ENCODE measurements at regions not wholly inside any gene's neighbourhood (a gene's known extent, or its start where the extent isn't known, plus 50 kb on each side); places are given as distances from the start of the nearest gene placed in this dataset.

DNA sequence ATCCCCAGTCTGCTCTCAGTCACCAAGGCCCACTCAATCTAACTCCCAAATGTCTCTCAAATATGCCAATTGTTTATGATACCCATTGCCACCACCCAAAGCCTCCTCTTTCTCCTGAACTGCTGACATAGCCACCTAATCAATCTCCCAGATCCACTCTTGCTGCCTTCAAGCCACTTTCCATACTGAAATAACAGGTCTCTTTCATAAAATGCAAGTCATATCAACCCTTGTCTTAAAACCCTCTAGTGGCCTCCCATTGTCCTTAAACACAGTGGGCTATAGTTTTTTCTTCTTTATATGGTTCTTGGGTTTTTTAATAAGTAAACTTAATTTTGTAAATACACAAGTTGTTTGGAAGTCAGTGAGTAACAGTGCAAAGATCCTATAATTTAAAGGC, 155.2 kb upstream of the ZC3H12C start:
- no peak for DNase-seq (ENCODE audit: low read depth, low spot score)
- CTCF ChIA-PET = interaction anchor here (0.5 to 1.8 kb wide), 2 partner anchors 52 to 85 kb away, joined by 3 to 7 read pairs; no protein-coding TSS in a partner anchor

DNA sequence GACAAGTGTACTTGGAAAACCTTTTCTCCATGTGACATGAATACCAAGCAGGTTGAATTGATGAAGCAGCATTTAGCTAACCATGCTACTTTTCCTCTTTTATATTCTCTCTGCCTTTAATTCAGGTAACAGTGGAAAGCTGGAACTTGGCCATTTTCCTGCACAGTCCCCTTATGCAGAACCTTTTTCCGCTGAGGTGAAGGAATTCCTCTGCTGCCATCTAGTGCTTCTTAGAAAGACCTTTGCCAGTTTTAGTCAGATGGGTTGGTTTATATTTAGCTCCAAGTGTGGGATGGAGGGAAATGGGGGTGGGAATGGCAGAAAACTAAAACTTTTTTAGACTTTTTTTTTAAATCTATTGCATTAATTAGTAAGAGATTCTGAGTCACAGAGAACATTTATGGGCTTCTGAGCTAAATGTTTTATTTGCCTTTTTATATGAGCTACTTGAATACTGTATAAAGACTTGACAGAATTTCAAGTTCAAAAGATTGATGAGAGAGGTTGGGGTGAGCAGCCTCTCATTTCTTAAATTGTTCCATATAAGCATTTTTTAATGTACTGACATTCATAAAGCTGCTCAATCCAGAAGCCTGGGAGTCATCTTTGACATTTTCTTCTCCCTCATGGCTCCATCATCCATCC, 153.9 kb upstream of the ZC3H12C start:
- ChIA-PET POLR2A (no interaction called here), CTCF (interaction anchor here (0.6 to 4.5 kb wide), 38 partner anchors 9 to 1688 kb away, joined by 3 to 115 read pairs (median 4); partner anchors contain the start of gene DDX10)
- peak; percentile 51 for DNase-seq (ENCODE audit: low read depth, low spot score)
- Histone ChIP-seq H3K4me3 (ENCODE audit: low read depth, low read length) (no peak overlapping the region), H3K27ac (ENCODE audit: low read depth, low read length) (no peak overlapping the region), H3K9me3 (ENCODE audit: control insufficient read depth, insufficient read depth, low read length) (no peaks in the 10 kb centered on the region), H3K27me3 (ENCODE audit: control insufficient read depth, insufficient read depth, low read length) (no peaks in the 10 kb centered on the region)
- TF ChIP-seq, protein P1, sequence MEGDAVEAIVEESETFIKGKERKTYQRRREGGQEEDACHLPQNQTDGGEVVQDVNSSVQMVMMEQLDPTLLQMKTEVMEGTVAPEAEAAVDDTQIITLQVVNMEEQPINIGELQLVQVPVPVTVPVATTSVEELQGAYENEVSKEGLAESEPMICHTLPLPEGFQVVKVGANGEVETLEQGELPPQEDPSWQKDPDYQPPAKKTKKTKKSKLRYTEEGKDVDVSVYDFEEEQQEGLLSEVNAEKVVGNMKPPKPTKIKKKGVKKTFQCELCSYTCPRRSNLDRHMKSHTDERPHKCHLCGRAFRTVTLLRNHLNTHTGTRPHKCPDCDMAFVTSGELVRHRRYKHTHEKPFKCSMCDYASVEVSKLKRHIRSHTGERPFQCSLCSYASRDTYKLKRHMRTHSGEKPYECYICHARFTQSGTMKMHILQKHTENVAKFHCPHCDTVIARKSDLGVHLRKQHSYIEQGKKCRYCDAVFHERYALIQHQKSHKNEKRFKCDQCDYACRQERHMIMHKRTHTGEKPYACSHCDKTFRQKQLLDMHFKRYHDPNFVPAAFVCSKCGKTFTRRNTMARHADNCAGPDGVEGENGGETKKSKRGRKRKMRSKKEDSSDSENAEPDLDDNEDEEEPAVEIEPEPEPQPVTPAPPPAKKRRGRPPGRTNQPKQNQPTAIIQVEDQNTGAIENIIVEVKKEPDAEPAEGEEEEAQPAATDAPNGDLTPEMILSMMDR (IDR thresholded peaks at IDR 0.05; ENCODE audit: low read depth, low read length) = peak; percentile 79

More for the DNA sequence above, 155.2 kb upstream of the ZC3H12C start:
- no peak overlapping the region for H3K4me3 ChIP-seq (ENCODE audit: low read depth, low read length)
- H3K27ac ChIP-seq (ENCODE audit: low read depth, low read length) = no peak overlapping the region
- H3K27me3 ChIP-seq (ENCODE audit: control insufficient read depth, insufficient read depth, low read length) = no peaks in the 10 kb centered on the region
- TF ChIP-seq, protein P1 (IDR thresholded peaks at IDR 0.05; ENCODE audit: low read depth, low read length) = no peak
- POLR2A ChIA-PET = no interaction called here
- H3K9me3 ChIP-seq (ENCODE audit: control insufficient read depth, insufficient read depth, low read length) = no peaks in the 10 kb centered on the region

DNA sequence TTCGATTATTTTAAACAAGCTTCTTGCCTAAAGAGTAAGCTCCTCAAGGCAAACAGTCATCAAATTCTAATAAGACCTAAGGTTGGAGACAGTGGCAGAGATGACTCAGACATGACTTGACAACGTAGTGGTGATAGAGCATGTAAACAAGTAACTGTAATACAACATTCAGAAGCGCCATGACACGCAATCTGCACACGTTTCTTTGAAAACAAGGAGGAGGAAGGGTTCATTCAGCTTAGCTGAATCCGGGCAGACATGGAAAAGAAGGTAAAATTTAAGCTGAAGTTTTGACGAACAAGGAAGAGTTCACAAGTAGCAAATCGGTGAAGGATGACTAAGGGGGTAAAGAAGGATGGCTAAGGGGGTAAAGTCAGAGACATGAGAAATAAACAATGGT, 152.4 kb upstream of the ZC3H12C start:
- DNase-seq (ENCODE audit: low read depth, low spot score) = peak; percentile 76
- H3K27ac ChIP-seq (ENCODE audit: low read depth, low read length) = peak overlapping the region; percentile 25
- H3K4me3 ChIP-seq (ENCODE audit: low read depth, low read length) = no peak overlapping the region
- no peaks in the 10 kb centered on the region for H3K9me3 ChIP-seq (ENCODE audit: control insufficient read depth, insufficient read depth, low read length)
- TF ChIP-seq, protein P1 (IDR thresholded peaks at IDR 0.05; ENCODE audit: low read depth, low read length) = no peak
- POLR2A ChIA-PET = interaction anchor here (0.6 to 0.8 kb wide), 3 partner anchors 86 to 492 kb away, joined by 4 to 12 read pairs (median 5); no protein-coding TSS in a partner anchor
- CTCF ChIA-PET = interaction anchor here (0.6 to 4.5 kb wide), 11 partner anchors 50 to 1929 kb away, joined by 3 to 115 read pairs (median 3); partner anchors contain the start of gene FDX1
- H3K27me3 ChIP-seq (ENCODE audit: control insufficient read depth, insufficient read depth, low read length) = no peaks in the 10 kb centered on the region

DNA sequence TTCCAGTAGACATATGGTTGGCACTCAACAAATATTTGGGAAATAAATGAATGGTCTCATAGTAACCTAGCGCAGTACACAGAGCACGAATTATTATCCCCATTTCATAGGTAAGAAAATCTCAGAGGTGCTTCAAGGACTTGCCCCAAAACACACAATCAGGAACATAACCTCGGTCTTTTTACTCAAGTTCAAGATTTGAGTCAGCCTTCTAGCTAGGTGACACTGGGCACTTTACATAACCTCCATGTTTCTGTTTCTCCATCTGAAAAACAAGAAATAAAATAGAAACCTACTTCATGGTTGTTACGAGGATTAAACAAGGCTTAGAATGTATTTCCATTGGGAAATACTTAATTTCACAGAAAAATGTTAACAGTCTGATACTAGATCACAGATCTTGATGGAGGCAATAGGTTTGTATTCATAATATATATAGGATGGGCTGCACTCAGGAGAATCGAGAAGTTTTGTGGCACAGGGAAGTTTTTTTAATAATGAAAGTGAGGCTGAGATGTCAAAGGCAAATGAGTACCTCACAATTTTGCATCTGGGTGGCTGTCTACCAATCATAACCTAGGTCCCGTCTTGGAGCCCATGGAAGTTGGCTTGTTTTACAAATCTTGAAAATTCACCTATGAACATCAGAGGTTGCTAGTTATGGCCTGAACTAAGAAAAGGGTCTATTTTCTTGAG, 147.4 kb upstream of the ZC3H12C start:
- H3K4me3 ChIP-seq (ENCODE audit: low read depth, low read length) = no peak overlapping the region
- POLR2A ChIA-PET = no interaction called here
- CTCF ChIA-PET = interaction anchor here (0.7 to 1.3 kb wide), 4 partner anchors 32 to 148 kb away, joined by 3 read pairs; no protein-coding TSS in a partner anchor
- no peak for DNase-seq (ENCODE audit: low read depth, low spot score)
- H3K9me3 ChIP-seq (ENCODE audit: control insufficient read depth, insufficient read depth, low read length) = peaks cover 5% of the 10 kb centered on the region; the same call in 1 of the 2 replicates
- H3K27me3 ChIP-seq (ENCODE audit: control insufficient read depth, insufficient read depth, low read length) = no peaks in the 10 kb centered on the region
- no peak overlapping the region for H3K27ac ChIP-seq (ENCODE audit: low read depth, low read length)
- TF ChIP-seq, protein P1 (IDR thresholded peaks at IDR 0.05; ENCODE audit: low read depth, low read length) = no peak
